ENCODE measurements at regions not wholly inside any gene's neighbourhood (a gene's known extent, or its start where the extent isn't known, plus 50 kb on each side); places are given as distances from the start of the nearest gene placed in this dataset.

DNA sequence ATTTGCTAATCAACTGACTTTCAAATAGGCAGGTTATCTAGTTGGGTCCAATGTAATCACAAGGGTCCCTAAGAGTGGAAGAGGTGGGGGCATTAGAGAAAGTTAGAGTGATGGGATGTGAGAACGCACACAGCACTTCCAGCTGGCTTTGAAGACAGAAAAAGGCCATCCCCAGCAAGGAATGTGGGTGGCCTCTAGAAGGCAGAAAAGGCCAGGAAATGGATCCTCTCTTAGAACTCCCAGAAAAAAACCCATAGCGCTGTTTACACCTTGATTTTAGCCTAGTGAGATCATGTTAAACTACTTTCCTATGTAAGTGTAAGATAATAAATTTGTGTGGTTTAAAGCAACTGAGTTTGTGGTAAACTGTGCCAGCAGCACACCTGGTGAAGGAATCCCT is 219.5 kb upstream of the HABP2 start:
- Histone ChIP-seq H2AFZ (ENCODE audit: low read length) (no peak overlapping the region), H3K9me2 (ENCODE audit: low read depth, low read length) (no peaks in the 10 kb centered on the region), H3K27me3 (ENCODE audit: insufficient read depth, low read length) (no peaks in the 10 kb centered on the region), H3K36me3 (ENCODE audit: insufficient read depth, low read length) (no peaks in the 10 kb centered on the region), H4K20me1 (ENCODE audit: insufficient read depth, low read length) (no peaks in the 10 kb centered on the region), H3K9me3 (ENCODE audit: low read length) (no peaks in the 10 kb centered on the region), H3K9ac (ENCODE audit: low read length) (no peak overlapping the region), H3F3A (ENCODE audit: insufficient read depth, low read length) (no peaks in the 10 kb centered on the region), H3K4me2 (ENCODE audit: low read length) (no peak overlapping the region), H3K4me3 (ENCODE audit: low read depth, low read length, poor library complexity, severe bottlenecking) (no peak overlapping the region), H3K79me2 (ENCODE audit: insufficient read depth, low read length) (no peaks in the 10 kb centered on the region), H3K4me1 (ENCODE audit: insufficient read depth, low read length, severe bottlenecking) (no peaks in the 10 kb centered on the region), H3K27ac (ENCODE audit: low read depth, low read length, poor library complexity, severe bottlenecking) (no peak overlapping the region)
- TF ChIP-seq EZH2 (IDR thresholded peaks at IDR 0.05; ENCODE audit: borderline replicate concordance, low read length): no peak
- TF ChIP-seq, protein P1, sequence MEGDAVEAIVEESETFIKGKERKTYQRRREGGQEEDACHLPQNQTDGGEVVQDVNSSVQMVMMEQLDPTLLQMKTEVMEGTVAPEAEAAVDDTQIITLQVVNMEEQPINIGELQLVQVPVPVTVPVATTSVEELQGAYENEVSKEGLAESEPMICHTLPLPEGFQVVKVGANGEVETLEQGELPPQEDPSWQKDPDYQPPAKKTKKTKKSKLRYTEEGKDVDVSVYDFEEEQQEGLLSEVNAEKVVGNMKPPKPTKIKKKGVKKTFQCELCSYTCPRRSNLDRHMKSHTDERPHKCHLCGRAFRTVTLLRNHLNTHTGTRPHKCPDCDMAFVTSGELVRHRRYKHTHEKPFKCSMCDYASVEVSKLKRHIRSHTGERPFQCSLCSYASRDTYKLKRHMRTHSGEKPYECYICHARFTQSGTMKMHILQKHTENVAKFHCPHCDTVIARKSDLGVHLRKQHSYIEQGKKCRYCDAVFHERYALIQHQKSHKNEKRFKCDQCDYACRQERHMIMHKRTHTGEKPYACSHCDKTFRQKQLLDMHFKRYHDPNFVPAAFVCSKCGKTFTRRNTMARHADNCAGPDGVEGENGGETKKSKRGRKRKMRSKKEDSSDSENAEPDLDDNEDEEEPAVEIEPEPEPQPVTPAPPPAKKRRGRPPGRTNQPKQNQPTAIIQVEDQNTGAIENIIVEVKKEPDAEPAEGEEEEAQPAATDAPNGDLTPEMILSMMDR (IDR thresholded peaks at IDR 0.05; ENCODE audit: low read length): no peak

DNA sequence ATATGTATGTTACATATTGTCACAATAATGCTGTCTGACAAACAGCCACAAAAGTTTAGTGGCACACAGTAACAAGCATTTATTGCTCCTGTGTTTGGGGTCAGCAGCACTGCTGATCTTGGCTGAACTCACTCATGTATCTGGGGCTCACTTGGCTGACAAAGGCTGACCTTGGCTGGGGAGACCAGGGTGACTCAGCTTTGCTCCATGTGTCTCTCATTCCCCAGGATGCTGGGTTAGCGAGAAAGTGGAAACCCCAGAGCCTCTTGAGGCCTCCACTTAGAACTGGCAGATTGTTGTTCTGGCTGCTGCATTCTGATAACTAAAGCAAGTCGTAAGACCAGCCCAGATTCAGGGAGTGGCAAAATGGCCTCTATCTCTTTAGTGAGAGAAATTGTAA is 217.3 kb upstream of the HABP2 start:
- no peak overlapping the region for H3K27ac ChIP-seq (ENCODE audit: low read depth, low read length, poor library complexity, severe bottlenecking)

DNA sequence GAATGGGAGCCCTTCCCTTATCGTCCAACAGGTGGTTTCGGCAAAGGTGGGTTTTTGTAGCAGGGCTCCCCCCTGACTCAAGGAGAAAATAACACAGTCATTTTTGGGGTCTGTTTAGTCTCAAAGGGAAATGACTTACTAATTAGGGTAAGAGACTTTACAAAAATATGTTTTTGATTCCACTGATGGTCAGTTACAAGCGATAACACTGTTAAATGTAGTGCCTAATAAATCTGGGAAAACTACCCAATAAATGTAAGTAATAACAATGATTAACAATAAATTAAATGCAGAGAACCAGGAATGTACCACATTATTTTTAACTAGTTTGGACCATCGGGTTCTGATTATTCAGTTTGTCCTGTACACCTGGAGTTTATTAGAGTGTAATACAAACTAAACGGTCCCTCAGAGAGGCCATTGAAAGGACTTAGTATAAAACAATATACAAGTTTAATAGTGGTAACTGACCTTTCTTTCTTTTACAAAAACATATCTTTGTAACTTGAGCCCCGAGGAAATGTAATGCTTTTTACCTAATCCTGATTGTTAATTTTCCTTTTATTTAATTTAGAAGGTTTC is 216.2 kb upstream of the HABP2 start:
- TF ChIP-seq, protein P1 (IDR thresholded peaks at IDR 0.05; ENCODE audit: low read length): no peak
- no peak for TF ChIP-seq EZH2 (IDR thresholded peaks at IDR 0.05; ENCODE audit: borderline replicate concordance, low read length)
- H3K9me3 ChIP-seq (ENCODE audit: low read length): no peaks in the 10 kb centered on the region

More for the DNA sequence above, 217.3 kb upstream of the HABP2 start:
- Histone ChIP-seq H3F3A (ENCODE audit: insufficient read depth, low read length) (no peaks in the 10 kb centered on the region), H4K20me1 (ENCODE audit: insufficient read depth, low read length) (no peaks in the 10 kb centered on the region), H3K4me3 (ENCODE audit: low read depth, low read length, poor library complexity, severe bottlenecking) (no peak overlapping the region), H3K36me3 (ENCODE audit: insufficient read depth, low read length) (no peaks in the 10 kb centered on the region), H2AFZ (ENCODE audit: low read length) (no peak overlapping the region), H3K4me2 (ENCODE audit: low read length) (no peak overlapping the region), H3K9me3 (ENCODE audit: low read length) (no peaks in the 10 kb centered on the region), H3K9ac (ENCODE audit: low read length) (no peak overlapping the region), H3K27me3 (ENCODE audit: insufficient read depth, low read length) (no peaks in the 10 kb centered on the region), H3K9me2 (ENCODE audit: low read depth, low read length) (no peaks in the 10 kb centered on the region), H3K79me2 (ENCODE audit: insufficient read depth, low read length) (no peaks in the 10 kb centered on the region), H3K4me1 (ENCODE audit: insufficient read depth, low read length, severe bottlenecking) (no peaks in the 10 kb centered on the region)
- no peak for TF ChIP-seq EZH2 (IDR thresholded peaks at IDR 0.05; ENCODE audit: borderline replicate concordance, low read length)
- TF ChIP-seq, protein P1 (IDR thresholded peaks at IDR 0.05; ENCODE audit: low read length): no peak

More for the DNA sequence above, 216.2 kb upstream of the HABP2 start:
- no peaks in the 10 kb centered on the region for H4K20me1 ChIP-seq (ENCODE audit: insufficient read depth, low read length)
- no peaks in the 10 kb centered on the region for H3K79me2 ChIP-seq (ENCODE audit: insufficient read depth, low read length)
- H3K4me2 ChIP-seq (ENCODE audit: low read length): no peak overlapping the region
- no peaks in the 10 kb centered on the region for H3K9me2 ChIP-seq (ENCODE audit: low read depth, low read length)
- no peak overlapping the region for H2AFZ ChIP-seq (ENCODE audit: low read length)
- H3K27me3 ChIP-seq (ENCODE audit: insufficient read depth, low read length): no peaks in the 10 kb centered on the region
- H3K4me1 ChIP-seq (ENCODE audit: insufficient read depth, low read length, severe bottlenecking): no peaks in the 10 kb centered on the region
- H3K9ac ChIP-seq (ENCODE audit: low read length): no peak overlapping the region
- no peaks in the 10 kb centered on the region for H3F3A ChIP-seq (ENCODE audit: insufficient read depth, low read length)
- H3K36me3 ChIP-seq (ENCODE audit: insufficient read depth, low read length): no peaks in the 10 kb centered on the region
- no peak overlapping the region for H3K4me3 ChIP-seq (ENCODE audit: low read depth, low read length, poor library complexity, severe bottlenecking)
- no peak overlapping the region for H3K27ac ChIP-seq (ENCODE audit: low read depth, low read length, poor library complexity, severe bottlenecking)

All from OCI-LY1 (cell line).